ENCODE measurements at regions not wholly inside any gene's neighbourhood (a gene's known extent, or its start where the extent isn't known, plus 50 kb on each side); places are given as distances from the start of the nearest gene placed in this dataset.

- no peak for TF ChIP-seq ZNF274 (IDR thresholded peaks at IDR 0.05; ENCODE audit: insufficient read depth, insufficient read length)
- TF ChIP-seq EZH2 (IDR thresholded peaks at IDR 0.05; ENCODE audit: borderline replicate concordance, control insufficient read depth, low read depth, low read length): no peak
- no peak for TF ChIP-seq RELA (IDR thresholded peaks at IDR 0.05; ENCODE audit: borderline replicate concordance, partially characterized antibody)
- no peak for TF ChIP-seq CTCF (IDR thresholded peaks at IDR 0.05 in 2 of 3, conservative IDR thresholded peaks at IDR 0.05 in 1 of 3; ENCODE audit: control insufficient read depth in 2 of 3, extremely low read depth in 1 of 3, insufficient read depth in 1 of 3, low read depth in 3 of 3, low read length in 3 of 3)
- no peak for TF ChIP-seq SRF (IDR thresholded peaks at IDR 0.05; ENCODE audit: low read depth in 2 of 2, low read length in 2 of 2)
- TF ChIP-seq, protein P1, sequence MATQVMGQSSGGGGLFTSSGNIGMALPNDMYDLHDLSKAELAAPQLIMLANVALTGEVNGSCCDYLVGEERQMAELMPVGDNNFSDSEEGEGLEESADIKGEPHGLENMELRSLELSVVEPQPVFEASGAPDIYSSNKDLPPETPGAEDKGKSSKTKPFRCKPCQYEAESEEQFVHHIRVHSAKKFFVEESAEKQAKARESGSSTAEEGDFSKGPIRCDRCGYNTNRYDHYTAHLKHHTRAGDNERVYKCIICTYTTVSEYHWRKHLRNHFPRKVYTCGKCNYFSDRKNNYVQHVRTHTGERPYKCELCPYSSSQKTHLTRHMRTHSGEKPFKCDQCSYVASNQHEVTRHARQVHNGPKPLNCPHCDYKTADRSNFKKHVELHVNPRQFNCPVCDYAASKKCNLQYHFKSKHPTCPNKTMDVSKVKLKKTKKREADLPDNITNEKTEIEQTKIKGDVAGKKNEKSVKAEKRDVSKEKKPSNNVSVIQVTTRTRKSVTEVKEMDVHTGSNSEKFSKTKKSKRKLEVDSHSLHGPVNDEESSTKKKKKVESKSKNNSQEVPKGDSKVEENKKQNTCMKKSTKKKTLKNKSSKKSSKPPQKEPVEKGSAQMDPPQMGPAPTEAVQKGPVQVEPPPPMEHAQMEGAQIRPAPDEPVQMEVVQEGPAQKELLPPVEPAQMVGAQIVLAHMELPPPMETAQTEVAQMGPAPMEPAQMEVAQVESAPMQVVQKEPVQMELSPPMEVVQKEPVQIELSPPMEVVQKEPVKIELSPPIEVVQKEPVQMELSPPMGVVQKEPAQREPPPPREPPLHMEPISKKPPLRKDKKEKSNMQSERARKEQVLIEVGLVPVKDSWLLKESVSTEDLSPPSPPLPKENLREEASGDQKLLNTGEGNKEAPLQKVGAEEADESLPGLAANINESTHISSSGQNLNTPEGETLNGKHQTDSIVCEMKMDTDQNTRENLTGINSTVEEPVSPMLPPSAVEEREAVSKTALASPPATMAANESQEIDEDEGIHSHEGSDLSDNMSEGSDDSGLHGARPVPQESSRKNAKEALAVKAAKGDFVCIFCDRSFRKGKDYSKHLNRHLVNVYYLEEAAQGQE (IDR thresholded peaks at IDR 0.05; ENCODE audit: low read depth, low read length): no peak
- TF ChIP-seq FOS (IDR thresholded peaks at IDR 0.05; ENCODE audit: borderline replicate concordance, extremely low read depth, insufficient read length): no peak
- no peak for TF ChIP-seq JUNB (IDR thresholded peaks at IDR 0.05)
- no peak for TF ChIP-seq USF2 (IDR thresholded peaks at IDR 0.05; ENCODE audit: borderline replicate concordance, low read depth, low read length)
- no peak for TF ChIP-seq SREBF2 (IDR thresholded peaks at IDR 0.05; ENCODE audit: low read length)
- no peak for TF ChIP-seq TCF3 (IDR thresholded peaks at IDR 0.05; ENCODE audit: borderline replicate concordance, insufficient read depth, low read depth, low read length)
- no peak for TF ChIP-seq CBFB (IDR thresholded peaks at IDR 0.05; ENCODE audit: low read depth)
- TF ChIP-seq POLR2AphosphoS5 (IDR thresholded peaks at IDR 0.05; ENCODE audit: low read length): no peak
These were observed 1228.7 kb upstream of the DDX18 start for GRCh38 chr2:116585669-116586327.

All from GM12878 (cell line).